ENCODE measurements at regions not wholly inside any gene's neighbourhood (a gene's known extent, or its start where the extent isn't known, plus 50 kb on each side); places are given as distances from the start of the nearest gene placed in this dataset.

GRCh38 chr1:10917513-10918454 is 94.7 kb upstream of the TARDBP start:
- Histone ChIP-seq H3K4me3 (no peak overlapping the region), H3K4me1 (no peaks in the 10 kb centered on the region), H3K9me3 (no peaks in the 10 kb centered on the region), H3K4me2 (no peak overlapping the region), H3K27ac (no peak overlapping the region)
- no peak for DNase-seq (ENCODE audit: low read depth in 1 of 2, low spot score in 1 of 2)
- POLR2A ChIA-PET: no interaction called here
- WGBS (ENCODE audit: missing lambda C conversion rate): 51% methylated on average over 10 of the region's 10 CpGs
- no peak for FAIRE-seq
- no peak; a peak in 1 of 6 replicates for ATAC-seq
- TF ChIP-seq EP300 (IDR thresholded peaks at IDR 0.05) (no peak), FOSB (CRISPR knock-in tag; IDR thresholded peaks at IDR 0.05) (no peak), POLR2A (IDR thresholded peaks at IDR 0.05; ENCODE audit: low read length) (no peak), POLR2AphosphoS2 (conservative IDR thresholded peaks at IDR 0.05; ENCODE audit: low read length) (no peak), ELK1 (IDR thresholded peaks at IDR 0.05; ENCODE audit: low read depth, low read length) (no peak), HOXA7 (CRISPR knock-in tag; IDR thresholded peaks at IDR 0.05) (no peak), ZNF302 (CRISPR knock-in tag; IDR thresholded peaks at IDR 0.05) (no peak), CHD2 (IDR thresholded peaks at IDR 0.05; ENCODE audit: low read length, partially characterized antibody) (no peak), GATA3 (IDR thresholded peaks at IDR 0.05; ENCODE audit: borderline replicate concordance) (no peak), HMGXB4 (CRISPR knock-in tag; IDR thresholded peaks at IDR 0.05; ENCODE audit: borderline replicate concordance) (no peak), EHF (CRISPR knock-in tag; IDR thresholded peaks at IDR 0.05) (no peak)
- CTCF ChIA-PET: interaction anchor here (0.9 to 1.4 kb wide), 2 partner anchors 8 to 24 kb away, joined by 3 to 8 read pairs; no protein-coding TSS in a partner anchor

GRCh38 chr1:10918531-10918930 is 93.9 kb upstream of the TARDBP start:
- H3K9me3 ChIP-seq: no peaks in the 10 kb centered on the region
- ChIA-PET CTCF (interaction anchor here (0.9 to 1.6 kb wide), 3 partner anchors 9 to 24 kb away, joined by 3 to 8 read pairs (median 3); no protein-coding TSS in a partner anchor), POLR2A (no interaction called here)
- FAIRE-seq (no peak), ATAC-seq (no peak), DNase-seq (ENCODE audit: low read depth in 1 of 2, low spot score in 1 of 2) (no peak)
- WGBS (ENCODE audit: missing lambda C conversion rate): 40% methylated on average over 1 of the region's 5 CpGs
- no peak overlapping the region for H3K4me3 ChIP-seq
- no peak overlapping the region for H3K4me2 ChIP-seq
- H3K4me1 ChIP-seq: no peaks in the 10 kb centered on the region
- H3K27ac ChIP-seq: no peak overlapping the region
- TF ChIP-seq MAZ (IDR thresholded peaks at IDR 0.05; ENCODE audit: borderline replicate concordance, low read depth, low read length): no peak
- no peak for TF ChIP-seq RFX5 (IDR thresholded peaks at IDR 0.05)
- no peak for TF ChIP-seq TFCP2L1 (CRISPR knock-in tag; IDR thresholded peaks at IDR 0.05)
- no peak for TF ChIP-seq CTCF (IDR thresholded peaks at IDR 0.05)
- no peak for TF ChIP-seq HOXA7 (CRISPR knock-in tag; IDR thresholded peaks at IDR 0.05)
- TF ChIP-seq MAFK (IDR thresholded peaks at IDR 0.05; ENCODE audit: partially characterized antibody): no peak
- no peak for TF ChIP-seq ATOH8 (CRISPR knock-in tag; IDR thresholded peaks at IDR 0.05; ENCODE audit: low read depth)
- TF ChIP-seq NR3C1 (IDR thresholded peaks at IDR 0.05): no peak
- TF ChIP-seq ZFP36 (IDR thresholded peaks at IDR 0.05; ENCODE audit: borderline replicate concordance, partially characterized antibody): no peak
- TF ChIP-seq EP300 (IDR thresholded peaks at IDR 0.05): no peak
- no peak for TF ChIP-seq PBX3 (IDR thresholded peaks at IDR 0.05)
- no peak for TF ChIP-seq BCL3 (IDR thresholded peaks at IDR 0.05)
- TF ChIP-seq NPAS2 (CRISPR knock-in tag; IDR thresholded peaks at IDR 0.05; ENCODE audit: borderline replicate concordance): no peak
- no peak for TF ChIP-seq ZSCAN20 (CRISPR knock-in tag; IDR thresholded peaks at IDR 0.05)
- TF ChIP-seq MYC (IDR thresholded peaks at IDR 0.05; ENCODE audit: borderline replicate concordance, low read length): no peak
- no peak for TF ChIP-seq CHD4 (IDR thresholded peaks at IDR 0.05; ENCODE audit: borderline replicate concordance)
- no peak for TF ChIP-seq MAX (IDR thresholded peaks at IDR 0.05)
